ENCODE measurements at regions not wholly inside any gene's neighbourhood (a gene's known extent, or its start where the extent isn't known, plus 50 kb on each side); places are given as distances from the start of the nearest gene placed in this dataset.

DNA sequence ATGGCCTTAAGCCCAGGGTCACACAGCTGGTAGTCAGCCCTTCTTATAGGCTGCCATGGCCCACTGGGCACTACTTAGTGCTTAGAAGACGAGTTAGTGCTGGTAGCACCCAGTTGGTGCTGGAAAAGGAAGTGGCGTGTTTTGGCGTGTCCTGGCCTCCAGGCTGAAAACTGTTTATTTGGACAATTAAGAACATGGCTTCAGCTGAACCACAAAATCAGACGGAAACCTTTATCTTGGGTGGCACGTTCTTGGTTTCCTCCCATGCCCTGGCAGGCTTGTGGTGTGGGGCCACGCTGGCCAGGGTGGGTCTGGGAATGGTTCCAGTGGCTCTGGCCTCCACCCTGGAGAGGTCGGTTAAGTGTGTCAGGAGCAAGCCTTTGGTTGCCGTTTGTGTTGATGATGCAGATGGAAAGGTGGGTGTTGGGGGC lies 141.5 kb upstream of the HAAO start:
- Histone ChIP-seq H3K4me1 (peaks cover 0 to 90% (median 31%) of the 10 kb centered on the region in 4 donors), H3K27me3 (no peaks in the 10 kb centered on the region), H3K36me3 (no peaks in the 10 kb centered on the region), H3K9me3 (no peaks in the 10 kb centered on the region), H3K27ac (peak overlapping the region in 2 of 4 donors; percentile 10 to 25), H3K4me3 (no peak overlapping the region)
- TF ChIP-seq POLR2A (IDR thresholded peaks at IDR 0.05), result no peak
- no peak for DNase-seq (ENCODE audit: low spot score in 2 of 2)
- WGBS, 2 donors, result 48 to 66% methylated on average over 8 of the region's 8 CpGs

DNA sequence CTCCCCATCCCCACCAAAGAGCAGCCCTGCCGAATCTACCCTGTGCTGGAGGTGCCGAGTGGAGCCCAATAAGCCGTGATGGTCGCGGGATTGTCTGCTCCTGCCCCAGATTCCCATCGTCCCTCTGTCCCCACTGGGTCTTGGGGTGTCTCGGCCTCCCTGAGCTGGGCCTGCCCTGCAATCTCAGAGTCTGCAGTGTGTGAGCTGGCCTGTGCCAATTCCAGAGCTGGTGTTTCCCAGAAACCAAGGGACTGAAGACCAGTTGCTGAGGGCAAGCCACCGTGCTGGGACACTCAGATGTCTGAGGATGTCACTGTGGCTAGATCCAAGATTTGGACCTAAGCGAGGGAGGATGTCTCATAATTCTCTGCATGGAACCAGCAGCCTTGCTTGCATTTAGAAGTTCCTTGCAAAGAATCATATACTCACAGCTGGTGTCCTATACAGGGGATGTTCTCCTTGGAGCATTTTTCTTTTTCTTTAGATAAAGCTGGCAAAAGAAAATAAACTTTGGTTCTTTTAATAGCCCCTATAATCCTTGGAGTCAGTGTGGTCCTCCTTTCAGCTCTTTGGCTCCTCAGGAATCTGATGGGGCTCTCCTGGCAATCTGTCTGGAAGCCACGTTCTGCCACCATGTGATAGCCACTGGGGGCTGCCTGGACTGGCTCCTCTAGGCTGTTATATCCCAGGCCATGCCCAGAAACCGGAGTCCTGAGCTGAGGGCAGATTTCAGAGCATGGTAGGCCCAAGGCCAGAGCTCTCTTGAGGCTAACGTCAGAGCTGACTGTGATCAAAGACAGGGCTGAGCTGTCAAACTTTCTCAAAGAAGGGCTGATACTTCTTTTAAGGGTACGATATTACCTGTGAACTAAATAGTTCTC lies 140.1 kb upstream of the HAAO start:
- H3K4me1 ChIP-seq, result peaks cover 0 to 97% (median 44%) of the 10 kb centered on the region in 4 donors
- H3K4me3 ChIP-seq, result no peak overlapping the region
- H3K27ac ChIP-seq, result peak overlapping the region in 3 of 4 donors; percentile 10 to 89 (median 35)
- no peaks in the 10 kb centered on the region for H3K36me3 ChIP-seq
- H3K9me3 ChIP-seq, result no peaks in the 10 kb centered on the region
- TF ChIP-seq EP300 (IDR thresholded peaks at IDR 0.05), result no peak
- TF ChIP-seq, protein P1, sequence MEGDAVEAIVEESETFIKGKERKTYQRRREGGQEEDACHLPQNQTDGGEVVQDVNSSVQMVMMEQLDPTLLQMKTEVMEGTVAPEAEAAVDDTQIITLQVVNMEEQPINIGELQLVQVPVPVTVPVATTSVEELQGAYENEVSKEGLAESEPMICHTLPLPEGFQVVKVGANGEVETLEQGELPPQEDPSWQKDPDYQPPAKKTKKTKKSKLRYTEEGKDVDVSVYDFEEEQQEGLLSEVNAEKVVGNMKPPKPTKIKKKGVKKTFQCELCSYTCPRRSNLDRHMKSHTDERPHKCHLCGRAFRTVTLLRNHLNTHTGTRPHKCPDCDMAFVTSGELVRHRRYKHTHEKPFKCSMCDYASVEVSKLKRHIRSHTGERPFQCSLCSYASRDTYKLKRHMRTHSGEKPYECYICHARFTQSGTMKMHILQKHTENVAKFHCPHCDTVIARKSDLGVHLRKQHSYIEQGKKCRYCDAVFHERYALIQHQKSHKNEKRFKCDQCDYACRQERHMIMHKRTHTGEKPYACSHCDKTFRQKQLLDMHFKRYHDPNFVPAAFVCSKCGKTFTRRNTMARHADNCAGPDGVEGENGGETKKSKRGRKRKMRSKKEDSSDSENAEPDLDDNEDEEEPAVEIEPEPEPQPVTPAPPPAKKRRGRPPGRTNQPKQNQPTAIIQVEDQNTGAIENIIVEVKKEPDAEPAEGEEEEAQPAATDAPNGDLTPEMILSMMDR (IDR thresholded peaks at IDR 0.05), result no peak
- no peak for TF ChIP-seq POLR2A (IDR thresholded peaks at IDR 0.05)
- WGBS, 2 donors, result 80% methylated on average over 12 to 13 of the region's 13 CpGs
- DNase-seq (ENCODE audit: low spot score in 2 of 2), result no peak
- H3K27me3 ChIP-seq, result no peaks in the 10 kb centered on the region

DNA sequence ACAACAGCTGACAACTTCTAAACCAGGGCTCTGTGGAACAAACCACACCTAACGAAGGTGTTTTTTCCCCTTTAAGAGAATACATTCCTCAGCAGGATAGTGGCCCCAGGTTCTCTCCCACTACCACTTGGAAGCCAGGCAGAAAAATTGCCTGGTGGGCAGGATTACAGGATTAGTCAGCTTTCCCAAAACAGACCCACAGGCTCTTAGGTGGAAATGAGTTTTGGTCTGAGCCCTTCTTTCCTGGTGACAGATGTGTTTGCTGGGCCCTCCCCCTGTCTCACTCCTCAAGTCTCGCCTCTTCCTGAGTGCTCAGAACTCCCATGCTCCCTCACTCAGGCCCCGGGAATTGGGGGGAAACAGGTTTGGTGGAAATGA lies 139.4 kb upstream of the HAAO start:
- no peak for TF ChIP-seq EP300 (IDR thresholded peaks at IDR 0.05)
- TF ChIP-seq, protein P1 (IDR thresholded peaks at IDR 0.05), result no peak
- no peak for TF ChIP-seq POLR2A (IDR thresholded peaks at IDR 0.05)
- H3K4me3 ChIP-seq, result no peak overlapping the region
- H3K27me3 ChIP-seq, result no peaks in the 10 kb centered on the region
- no peaks in the 10 kb centered on the region for H3K9me3 ChIP-seq
- peaks cover 0 to 97% (median 50%) of the 10 kb centered on the region in 4 donors for H3K4me1 ChIP-seq
- 84 to 85% methylated on average over 3 of the region's 3 CpGs for WGBS, 2 donors
- H3K36me3 ChIP-seq, result no peaks in the 10 kb centered on the region
- H3K27ac ChIP-seq, result peak overlapping the region in 3 of 4 donors; percentile 35 to 89 (median 56)
- no peak for DNase-seq (ENCODE audit: low spot score in 2 of 2)

DNA sequence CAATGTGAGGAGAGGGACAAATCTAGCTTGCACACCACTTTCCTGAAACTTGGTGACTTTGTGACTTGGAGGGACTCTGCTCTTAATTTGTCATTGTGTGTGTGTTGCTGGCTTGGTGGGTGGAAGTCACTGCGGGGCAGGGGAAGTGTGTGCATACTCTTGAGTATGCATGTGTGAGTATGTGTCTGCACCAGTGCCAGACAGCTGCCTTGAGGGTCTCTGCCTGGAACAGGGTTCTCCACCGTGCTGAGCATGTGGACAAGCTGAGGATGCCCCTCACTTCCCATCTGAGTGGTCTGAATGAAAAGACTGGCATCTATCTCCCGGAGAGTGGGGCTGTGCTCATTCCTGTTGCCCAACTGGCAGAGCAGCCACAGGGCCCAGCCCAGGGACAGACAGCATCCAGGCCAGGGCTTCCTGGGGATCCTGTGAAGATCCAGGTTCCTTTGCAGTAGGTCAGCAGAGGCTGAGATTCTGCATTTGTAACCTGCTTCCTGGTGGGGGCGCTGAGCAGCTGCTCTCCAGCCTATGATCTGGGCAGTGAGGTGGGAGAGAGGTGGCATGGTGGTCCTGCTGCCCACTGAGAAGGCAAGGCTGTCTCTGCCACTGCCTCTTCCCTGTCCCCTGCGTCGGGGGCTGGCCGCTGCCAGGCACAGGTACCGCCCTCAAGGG lies 138.9 kb upstream of the HAAO start:
- TF ChIP-seq EP300 (IDR thresholded peaks at IDR 0.05) (no peak), POLR2A (IDR thresholded peaks at IDR 0.05) (no peak)
- TF ChIP-seq, protein P1 (IDR thresholded peaks at IDR 0.05), result no peak
- H3K27ac ChIP-seq, result peak overlapping the region in 3 of 4 donors; percentile 35 to 89 (median 56)
- DNase-seq (ENCODE audit: low spot score in 2 of 2), result no peak
- no peaks in the 10 kb centered on the region for H3K36me3 ChIP-seq
- no peaks in the 10 kb centered on the region for H3K27me3 ChIP-seq
- no peak overlapping the region for H3K4me3 ChIP-seq
- WGBS, 2 donors, result 53 to 56% methylated on average over 7 to 8 of the region's 8 CpGs
- H3K9me3 ChIP-seq, result no peaks in the 10 kb centered on the region
- peaks cover 0 to 97% (median 53%) of the 10 kb centered on the region in 4 donors for H3K4me1 ChIP-seq

DNA sequence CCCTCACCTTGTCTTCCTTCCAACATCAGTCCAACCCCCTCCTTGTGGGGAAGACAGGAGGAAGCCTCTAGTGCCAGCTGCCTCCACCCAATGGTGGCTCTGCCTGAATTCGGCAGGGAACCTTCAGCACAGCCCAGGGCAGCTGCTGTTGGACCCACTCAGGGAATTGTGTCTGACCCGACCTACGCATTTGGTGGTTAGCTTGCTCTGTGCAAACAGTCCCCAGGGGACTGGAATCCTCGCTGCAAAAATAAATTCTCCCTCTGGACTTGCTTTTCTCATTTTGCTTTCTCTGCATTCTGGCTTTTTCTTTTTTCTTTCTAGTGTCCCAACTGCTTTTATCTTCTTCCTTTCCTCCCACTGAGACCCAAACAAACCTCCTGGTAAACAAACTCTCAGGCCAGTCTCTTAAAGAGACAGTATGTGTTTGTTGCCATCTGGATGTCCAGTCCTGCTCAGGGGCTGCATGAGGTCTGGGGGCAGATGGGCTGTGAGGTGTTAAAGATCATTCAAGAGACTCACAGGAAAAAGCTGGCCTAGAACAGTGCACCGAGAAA lies 137.7 kb upstream of the HAAO start:
- no peaks in the 10 kb centered on the region for H3K36me3 ChIP-seq
- no peak overlapping the region for H3K4me3 ChIP-seq
- peak overlapping the region; percentile 82 to 93 (median 86) for H3K27ac ChIP-seq
- H3K27me3 ChIP-seq, result no peaks in the 10 kb centered on the region
- 10% methylated on average over 5 of the region's 5 CpGs for WGBS, 2 donors
- H3K9me3 ChIP-seq, result no peaks in the 10 kb centered on the region
- no peak for DNase-seq (ENCODE audit: low spot score in 2 of 2)
- peaks cover 0 to 97% (median 63%) of the 10 kb centered on the region in 4 donors for H3K4me1 ChIP-seq
- no peak for TF ChIP-seq POLR2A (IDR thresholded peaks at IDR 0.05)
- TF ChIP-seq EP300 (IDR thresholded peaks at IDR 0.05), result no peak
- TF ChIP-seq, protein P1 (IDR thresholded peaks at IDR 0.05), result no peak

All from tibial nerve (tissue), 4 donors.